Liver (tissue), 3 donors: ENCODE measurements at regions not wholly inside any gene's neighbourhood (a gene's known extent, or its start where the extent isn't known, plus 50 kb on each side); places are given as distances from the start of the nearest gene placed in this dataset.

Source experiments
- ATF3 ChIP-seq: IDR thresholded peaks from 2 replicates; pipeline ENCODE4 v1.6.1; 2016; ENCODE audit warnings: antibody characterized with exemption
- CTCF ChIP-seq: fragments of 150-350 bp; IDR thresholded peaks from 2 replicates; pipeline ENCODE4 v1.5.1; 2017; ENCODE audit warnings: improper control_type of control experiment, low read depth, low read length; ENCODE audit not compliant: missing input control
- EGR1 ChIP-seq, 2 donors: IDR thresholded peaks; 2 replicates each; pipeline ENCODE4 v1.6.1; 2016 to 2018; ENCODE audit warnings: antibody characterized with exemption in 2 of 2, low read depth in 2 of 2
- GABPA ChIP-seq, 2 donors: IDR thresholded peaks in 1 of 2; conservative IDR thresholded peaks in 1 of 2; 2 replicates each; pipeline ENCODE4 v1.6.1; 2016; ENCODE audit warnings: antibody characterized with exemption in 2 of 2, mild to moderate bottlenecking in 1 of 2, moderate library complexity in 1 of 2
- HNF4G ChIP-seq: IDR thresholded peaks from 2 replicates; pipeline ENCODE4 v1.6.1; 2016; ENCODE audit warnings: antibody characterized with exemption
- JUND ChIP-seq, 2 donors: IDR thresholded peaks; 2 replicates each; pipeline ENCODE4 v1.6.1; 2016; ENCODE audit warnings: antibody characterized with exemption in 2 of 2
- MAX ChIP-seq: IDR thresholded peaks from 2 replicates; pipeline ENCODE4 v1.6.1; 2016; ENCODE audit warnings: antibody characterized with exemption
- RAD21 ChIP-seq, 2 donors: IDR thresholded peaks; 2 replicates each; pipeline ENCODE4 v1.6.1; 2016; ENCODE audit warnings: antibody characterized with exemption in 2 of 2, mild to moderate bottlenecking in 2 of 2
- REST ChIP-seq: IDR thresholded peaks from 2 replicates; pipeline ENCODE4 v1.6.1; 2016; ENCODE audit warnings: antibody characterized with exemption, mild to moderate bottlenecking
- RXRA ChIP-seq, 2 donors: IDR thresholded peaks; 2 replicates each; pipeline ENCODE4 v1.6.1; 2017 to 2018; ENCODE audit warnings: antibody characterized with exemption in 2 of 2, mild to moderate bottlenecking in 1 of 2
- SP1 ChIP-seq: IDR thresholded peaks from 2 replicates; pipeline ENCODE4 v1.6.1; 2018; ENCODE audit warnings: antibody characterized with exemption, mild to moderate bottlenecking
- TAF1 ChIP-seq: conservative IDR thresholded peaks from 2 replicates; pipeline ENCODE4 v1.6.1; 2016; ENCODE audit warnings: antibody characterized with exemption, mild to moderate bottlenecking
- YY1 ChIP-seq: IDR thresholded peaks from 2 replicates; pipeline ENCODE4 v1.6.1; 2016; ENCODE audit warnings: antibody characterized with exemption, mild to moderate bottlenecking
- ZBTB33 ChIP-seq: IDR thresholded peaks from 2 replicates; pipeline ENCODE4 v1.6.1; 2016; ENCODE audit warnings: antibody characterized with exemption
- donor health status: healthy.
- donor health status: healthy.

GRCh38 chr15:88365124-88365523, 102.1 kb downstream of the MRPL46 start:
- TF ChIP-seq CTCF: no peak
- no peak for TF ChIP-seq MAX
- TF ChIP-seq TAF1: no peak
- TF ChIP-seq ZBTB33: no peak
- TF ChIP-seq YY1: no peak
- TF ChIP-seq JUND (IDR thresholded peaks at IDR 0.05): no peak
- TF ChIP-seq RAD21 (IDR thresholded peaks at IDR 0.05): no peak
- TF ChIP-seq REST: no peak
- TF ChIP-seq GABPA (IDR thresholded peaks at IDR 0.05 in 1 of 2, conservative IDR thresholded peaks at IDR 0.05 in 1 of 2): no peak
- no peak for TF ChIP-seq SP1
- TF ChIP-seq ATF3: no peak
- TF ChIP-seq HNF4G: no peak
- no peak for TF ChIP-seq EGR1 (IDR thresholded peaks at IDR 0.05; ENCODE audit: low read depth in 2 of 2)
- no peak for TF ChIP-seq RXRA (IDR thresholded peaks at IDR 0.05)
